ENCODE measurements at regions not wholly inside any gene's neighbourhood (a gene's known extent, or its start where the extent isn't known, plus 50 kb on each side); places are given as distances from the start of the nearest gene placed in this dataset.

- TF ChIP-seq CTCF (IDR thresholded peaks at IDR 0.05) (no peak), EZH2 (IDR thresholded peaks at IDR 0.05; ENCODE audit: borderline replicate concordance, insufficient read depth, low read depth, low read length, poor library complexity, severe bottlenecking) (no peak)
Measured at GRCh38 chr18:46405832-46406538, 251.0 kb downstream of the LOXHD1 start.

Data from B cell (primary cell).